OCI-LY3 (cell line): ENCODE measurements at regions not wholly inside any gene's neighbourhood (a gene's known extent, or its start where the extent isn't known, plus 50 kb on each side); places are given as distances from the start of the nearest gene placed in this dataset.

Source experiments
- EZH2phosphoT487 ChIP-seq: fragments of 200-600 bp; shearing (Covaris generic); IDR thresholded peaks from 2 replicates; pipeline ENCODE4 v1.6.1; 2018; ENCODE audit warnings: antibody characterized with exemption, mixed run types, low read depth
- TF ChIP-seq, protein P1 (sequence below): fragments of 200-600, 300-600 bp; sonication (generic); IDR thresholded peaks from 2 replicates; pipeline ENCODE4 v1.5.1; 2014; ENCODE audit warnings: antibody characterized with exemption, low read length, low read depth

DNA sequence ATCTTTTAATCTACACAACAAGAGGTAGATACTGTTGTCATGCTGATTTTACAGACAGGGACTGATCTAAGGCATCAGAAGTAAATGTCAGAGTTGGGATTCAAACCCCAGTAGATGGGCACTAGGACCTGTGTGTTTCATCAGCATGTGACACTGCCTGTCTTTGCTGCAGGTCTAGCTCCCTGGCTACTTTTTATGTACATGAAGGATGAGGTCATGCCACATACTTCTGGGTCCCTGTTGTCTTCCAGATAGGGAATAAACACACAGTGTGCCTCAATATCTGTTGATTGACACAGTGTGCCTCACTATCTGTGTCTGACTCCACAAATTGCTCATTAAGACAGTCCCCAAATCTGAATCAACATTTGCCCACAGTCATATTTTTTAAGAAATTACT lies 106.9 kb downstream of the TFAP2B start:
- TF ChIP-seq, protein P1, sequence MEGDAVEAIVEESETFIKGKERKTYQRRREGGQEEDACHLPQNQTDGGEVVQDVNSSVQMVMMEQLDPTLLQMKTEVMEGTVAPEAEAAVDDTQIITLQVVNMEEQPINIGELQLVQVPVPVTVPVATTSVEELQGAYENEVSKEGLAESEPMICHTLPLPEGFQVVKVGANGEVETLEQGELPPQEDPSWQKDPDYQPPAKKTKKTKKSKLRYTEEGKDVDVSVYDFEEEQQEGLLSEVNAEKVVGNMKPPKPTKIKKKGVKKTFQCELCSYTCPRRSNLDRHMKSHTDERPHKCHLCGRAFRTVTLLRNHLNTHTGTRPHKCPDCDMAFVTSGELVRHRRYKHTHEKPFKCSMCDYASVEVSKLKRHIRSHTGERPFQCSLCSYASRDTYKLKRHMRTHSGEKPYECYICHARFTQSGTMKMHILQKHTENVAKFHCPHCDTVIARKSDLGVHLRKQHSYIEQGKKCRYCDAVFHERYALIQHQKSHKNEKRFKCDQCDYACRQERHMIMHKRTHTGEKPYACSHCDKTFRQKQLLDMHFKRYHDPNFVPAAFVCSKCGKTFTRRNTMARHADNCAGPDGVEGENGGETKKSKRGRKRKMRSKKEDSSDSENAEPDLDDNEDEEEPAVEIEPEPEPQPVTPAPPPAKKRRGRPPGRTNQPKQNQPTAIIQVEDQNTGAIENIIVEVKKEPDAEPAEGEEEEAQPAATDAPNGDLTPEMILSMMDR = no peak
- no peak for TF ChIP-seq EZH2phosphoT487
